Adipocyte (in vitro differentiated cells): ENCODE measurements at regions not wholly inside any gene's neighbourhood (a gene's known extent, or its start where the extent isn't known, plus 50 kb on each side); places are given as distances from the start of the nearest gene placed in this dataset.
"Not testable (repeated sequence)": the region's sequence is repeated elsewhere in the genome, so short reads cannot be mapped to it uniquely, and the experiment has no call there.

Source experiments
- DNase-seq: peaks from one replicate; pipeline ENCODE4 v3.0.0-alpha.2; 2015; ENCODE audit warnings: low read depth
- H3K27me3 ChIP-seq: replicated peaks from 2 replicates; pipeline ENCODE4 v1.7.0; 2013; ENCODE audit warnings: mild to moderate bottlenecking, low read length, moderate library complexity; ENCODE audit not compliant: control insufficient read depth, insufficient read depth
- H3K36me3 ChIP-seq: 2 replicates; pipeline ENCODE4 v1.7.0; 2013; ENCODE audit warnings: low read length, mild to moderate bottlenecking, moderate library complexity; ENCODE audit not compliant: control insufficient read depth, insufficient read depth, severe bottlenecking
- H3K4me1 ChIP-seq: 2 replicates; pipeline ENCODE4 v1.7.0; 2013; ENCODE audit warnings: mild to moderate bottlenecking, low read length, moderate library complexity; ENCODE audit not compliant: control insufficient read depth, insufficient read depth
- H3K4me3 ChIP-seq: 2 replicates; pipeline ENCODE4 v1.7.0; 2013; ENCODE audit warnings: mild to moderate bottlenecking, low read length, moderate library complexity
- H3K9ac ChIP-seq: 2 replicates; pipeline ENCODE4 v1.7.0; 2013; ENCODE audit warnings: mild to moderate bottlenecking, low read length, moderate library complexity
- H3K9me3 ChIP-seq: 2 replicates; pipeline ENCODE4 v1.7.0; 2013; ENCODE audit warnings: mild to moderate bottlenecking, low read length, moderate library complexity; ENCODE audit not compliant: control insufficient read depth

- H3K4me1 ChIP-seq, H3K9ac ChIP-seq, H3K36me3 ChIP-seq, H3K9me3 ChIP-seq, H3K4me3 ChIP-seq, DNase-seq, H3K27me3 ChIP-seq: not testable (repeated sequence)
These were observed 130.5 kb upstream of the PCDH7 start for GRCh38 chr4:30589669-30590068.

DNA sequence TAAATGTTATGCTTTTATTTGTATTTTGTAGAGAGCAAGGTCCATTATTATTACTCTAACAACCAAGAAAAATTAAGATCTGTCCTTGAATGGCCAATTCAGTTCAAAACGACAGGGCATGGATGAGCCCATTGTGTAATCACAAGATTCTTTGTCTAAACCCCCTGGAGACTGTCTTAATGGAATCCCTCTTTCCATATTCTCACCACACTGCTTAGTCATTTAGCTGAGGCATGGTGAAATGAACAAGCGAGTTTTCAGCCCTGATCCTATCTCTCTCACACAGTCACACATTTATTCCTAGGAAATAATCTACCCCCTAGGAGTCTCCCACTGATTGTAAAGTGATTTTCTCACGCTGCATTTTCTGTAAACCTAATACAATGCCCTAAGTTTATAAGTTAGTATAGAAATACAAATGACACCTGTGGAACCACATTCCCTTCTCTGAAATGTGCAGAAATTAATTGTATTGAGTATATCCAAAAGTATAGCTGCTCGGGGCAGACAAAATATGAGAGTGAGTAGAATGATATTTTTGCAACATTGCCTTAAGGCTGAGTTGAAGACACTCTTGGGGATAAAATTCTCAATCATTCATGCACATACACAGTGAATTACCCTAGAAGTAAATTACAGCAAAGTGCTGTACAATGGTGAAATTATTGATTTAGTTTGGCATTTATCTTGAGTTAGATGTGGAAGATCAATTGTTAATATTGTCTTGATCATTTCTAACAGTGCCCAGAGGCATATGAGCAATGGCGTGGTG is 119.7 kb upstream of the PCDH7 start:
- H3K27me3 ChIP-seq, result no peaks in the 10 kb centered on the region
- peak; percentile 38 for DNase-seq
- H3K9ac ChIP-seq, result peak overlapping the region; percentile 30
- H3K4me3 ChIP-seq, result peak overlapping the region; percentile 62
- no peaks in the 10 kb centered on the region for H3K36me3 ChIP-seq
- H3K9me3 ChIP-seq, result no peaks in the 10 kb centered on the region
- H3K4me1 ChIP-seq, result peaks cover 17% of the 10 kb centered on the region

- Histone ChIP-seq H3K9ac (peak overlapping the region; percentile 30), H3K4me1 (peaks cover 21% of the 10 kb centered on the region), H3K36me3 (no peaks in the 10 kb centered on the region), H3K27me3 (no peaks in the 10 kb centered on the region), H3K4me3 (peak overlapping the region; percentile 62), H3K9me3 (no peaks in the 10 kb centered on the region)
- DNase-seq, result no peak
These were observed 118.9 kb upstream of the PCDH7 start for GRCh38 chr4:30601070-30601865.

GRCh38 chr4:30605616-30606190 is 114.5 kb upstream of the PCDH7 start:
- no peaks in the 10 kb centered on the region for H3K36me3 ChIP-seq
- H3K9me3 ChIP-seq, result no peaks in the 10 kb centered on the region
- H3K9ac ChIP-seq, result no peak overlapping the region
- peaks cover 14% of the 10 kb centered on the region for H3K4me1 ChIP-seq
- no peak for DNase-seq
- no peaks in the 10 kb centered on the region for H3K27me3 ChIP-seq
- H3K4me3 ChIP-seq, result no peak overlapping the region

DNA sequence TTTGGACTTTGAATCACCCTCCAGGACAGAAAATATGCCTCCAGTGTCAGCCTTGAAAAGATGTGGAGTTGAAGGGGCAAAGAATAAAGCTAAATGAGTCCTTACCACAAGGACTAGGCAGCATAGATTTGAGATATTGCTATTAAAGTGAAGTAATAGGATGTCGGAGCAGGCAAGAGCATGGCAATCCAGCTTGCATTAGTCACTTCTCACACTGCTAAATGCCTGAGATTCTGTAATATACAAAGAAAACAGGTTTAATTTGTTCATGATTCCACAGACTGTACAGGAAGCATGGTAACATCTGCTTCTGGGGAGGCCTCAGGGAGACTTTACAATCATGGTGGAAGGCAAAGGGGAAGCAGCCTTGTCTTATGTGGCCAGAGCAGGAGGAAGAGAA is 109.8 kb upstream of the PCDH7 start:
- Histone ChIP-seq H3K4me3 (no peak overlapping the region), H3K27me3 (no peaks in the 10 kb centered on the region), H3K4me1 (peaks cover 5% of the 10 kb centered on the region), H3K9ac (no peak overlapping the region), H3K36me3 (no peaks in the 10 kb centered on the region), H3K9me3 (no peaks in the 10 kb centered on the region)
- peak; percentile 16 for DNase-seq

GRCh38 chr4:30614771-30615170 is 105.4 kb upstream of the PCDH7 start:
- Histone ChIP-seq H3K4me1 (peaks cover 12% of the 10 kb centered on the region), H3K4me3 (no peak overlapping the region), H3K9ac (no peak overlapping the region), H3K9me3 (no peaks in the 10 kb centered on the region), H3K36me3 (no peaks in the 10 kb centered on the region), H3K27me3 (no peaks in the 10 kb centered on the region)
- DNase-seq, result no peak

GRCh38 chr4:30616942-30617646 is 103.1 kb upstream of the PCDH7 start:
- no peak for DNase-seq
- H3K9ac ChIP-seq, result no peak overlapping the region

DNA sequence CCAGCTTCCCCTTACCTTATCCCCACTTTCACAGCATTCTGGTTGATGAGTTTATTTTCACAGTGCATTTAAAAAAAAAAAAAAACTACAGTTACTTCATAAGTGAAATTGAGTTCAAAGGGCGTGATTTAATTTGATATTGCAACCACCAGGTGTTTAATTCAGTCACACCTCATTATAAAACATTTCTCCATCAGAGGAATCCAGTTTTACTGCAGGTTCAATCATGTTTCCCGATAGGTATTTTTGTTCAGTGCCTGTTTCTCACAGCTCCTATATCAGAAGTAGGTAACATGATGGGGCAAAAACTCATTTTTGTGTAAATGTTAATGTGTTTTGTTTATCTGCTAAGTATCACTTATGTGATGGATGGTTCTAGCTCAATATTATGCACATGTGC is 102.3 kb upstream of the PCDH7 start:
- H3K9me3 ChIP-seq, result no peaks in the 10 kb centered on the region
- H3K4me1 ChIP-seq, result peaks cover 12% of the 10 kb centered on the region
- no peak overlapping the region for H3K9ac ChIP-seq
- DNase-seq, result no peak
- H3K36me3 ChIP-seq, result no peaks in the 10 kb centered on the region
- H3K27me3 ChIP-seq, result no peaks in the 10 kb centered on the region
- H3K4me3 ChIP-seq, result no peak overlapping the region

More at GRCh38 chr4:30616942-30617646, 103.1 kb upstream of the PCDH7 start:
- Histone ChIP-seq H3K4me3 (no peak overlapping the region), H3K27me3 (no peaks in the 10 kb centered on the region), H3K4me1 (peaks cover 12% of the 10 kb centered on the region), H3K36me3 (no peaks in the 10 kb centered on the region), H3K9me3 (no peaks in the 10 kb centered on the region)

DNA sequence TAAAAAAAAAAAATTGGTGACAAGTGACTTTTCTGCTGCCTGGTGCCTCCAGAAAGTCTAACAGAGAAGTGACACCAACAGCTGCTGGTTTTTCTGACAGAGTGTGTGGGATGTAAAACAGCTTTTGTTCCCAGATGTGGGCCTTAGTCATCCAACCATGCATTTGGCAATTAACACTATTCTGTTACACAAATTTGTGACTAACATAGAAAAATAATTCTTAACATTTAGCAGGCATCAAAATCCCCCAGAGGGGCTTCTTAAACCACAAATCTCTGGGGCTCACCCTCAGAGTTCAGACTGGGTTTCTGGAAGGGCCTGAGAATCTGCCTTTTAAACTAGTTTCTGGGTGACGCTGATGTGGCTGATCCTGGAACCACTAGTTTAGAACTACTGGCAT is 100.5 kb upstream of the PCDH7 start:
- H3K27me3 ChIP-seq, result no peaks in the 10 kb centered on the region

GRCh38 chr4:30620711-30621110 is 99.5 kb upstream of the PCDH7 start:
- no peak for DNase-seq
- Histone ChIP-seq H3K4me1 (peaks cover 12% of the 10 kb centered on the region), H3K27me3 (no peaks in the 10 kb centered on the region), H3K9ac (no peak overlapping the region), H3K36me3 (no peaks in the 10 kb centered on the region), H3K4me3 (no peak overlapping the region), H3K9me3 (no peaks in the 10 kb centered on the region)

More for the DNA sequence above, 100.5 kb upstream of the PCDH7 start:
- H3K9ac ChIP-seq, result no peak overlapping the region
- DNase-seq, result no peak
- no peaks in the 10 kb centered on the region for H3K9me3 ChIP-seq
- no peak overlapping the region for H3K4me3 ChIP-seq
- peaks cover 12% of the 10 kb centered on the region for H3K4me1 ChIP-seq
- no peaks in the 10 kb centered on the region for H3K36me3 ChIP-seq

DNA sequence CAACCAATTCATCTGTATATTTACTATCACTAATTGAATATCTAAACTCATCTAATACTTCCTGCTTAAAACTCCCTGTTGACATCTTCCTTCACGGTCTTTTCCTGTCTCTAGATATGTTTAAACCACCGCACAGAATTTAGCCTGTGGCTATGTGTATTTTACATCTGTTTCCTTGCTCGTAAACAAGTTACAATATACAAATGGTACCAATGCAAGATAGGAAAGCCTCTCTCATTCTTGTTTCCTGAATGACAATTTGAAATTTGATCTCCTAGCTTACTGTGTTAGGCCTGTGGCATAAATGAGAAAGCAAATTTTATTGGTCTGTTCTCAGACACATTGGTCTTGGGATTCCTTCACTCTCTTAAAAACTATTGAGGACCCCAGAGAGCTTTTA is 89.7 kb upstream of the PCDH7 start:
- Histone ChIP-seq H3K4me1 (no peaks in the 10 kb centered on the region), H3K4me3 (no peak overlapping the region), H3K27me3 (no peaks in the 10 kb centered on the region), H3K36me3 (no peaks in the 10 kb centered on the region), H3K9ac (no peak overlapping the region), H3K9me3 (no peaks in the 10 kb centered on the region)
- DNase-seq, result no peak
